Endothelial cell (in vitro differentiated cells): ENCODE measurements at regions not wholly inside any gene's neighbourhood (a gene's known extent, or its start where the extent isn't known, plus 50 kb on each side); places are given as distances from the start of the nearest gene placed in this dataset.
"Not testable (repeated sequence)": the region's sequence is repeated elsewhere in the genome, so short reads cannot be mapped to it uniquely, and the experiment has no call there.

Experiments used
- DNase-seq: peaks from one replicate; pipeline ENCODE4 v3.0.0; 2021; ENCODE audit warnings: low spot score
- H3K27ac Mint-ChIP-seq: one replicate; pipeline ENCODE4 v1.8.0; 2021; ENCODE audit warnings: mixed read lengths, inconsistent platforms; ENCODE audit not compliant: unreplicated experiment
- H3K27me3 Mint-ChIP-seq: one replicate; pipeline ENCODE4 v1.8.0; 2021; ENCODE audit warnings: mild to moderate bottlenecking, moderate library complexity, mixed read lengths, inconsistent platforms; ENCODE audit not compliant: unreplicated experiment
- H3K36me3 Mint-ChIP-seq: one replicate; pipeline ENCODE4 v1.8.0; 2021; ENCODE audit warnings: mild to moderate bottlenecking, low read depth, mixed read lengths, inconsistent platforms; ENCODE audit not compliant: unreplicated experiment
- H3K4me1 Mint-ChIP-seq: one replicate; pipeline ENCODE4 v1.8.0; 2021; ENCODE audit warnings: mild to moderate bottlenecking, mixed read lengths, inconsistent platforms; ENCODE audit not compliant: unreplicated experiment
- H3K4me3 Mint-ChIP-seq: one replicate; pipeline ENCODE4 v1.8.0; 2021; ENCODE audit warnings: mild to moderate bottlenecking, mixed read lengths, inconsistent platforms; ENCODE audit not compliant: unreplicated experiment
- H3K9me3 Mint-ChIP-seq: one replicate; pipeline ENCODE4 v1.8.0; 2021; ENCODE audit warnings: mixed read lengths, inconsistent platforms; ENCODE audit not compliant: unreplicated experiment
- TF ChIP-seq, protein P1 (sequence below): fragments of 200-600 bp; sonication (generic); IDR thresholded peaks from one replicate; pipeline ENCODE4 v1.5.0; 2021; ENCODE audit warnings: antibody characterized with exemption; ENCODE audit not compliant: unreplicated experiment

DNA sequence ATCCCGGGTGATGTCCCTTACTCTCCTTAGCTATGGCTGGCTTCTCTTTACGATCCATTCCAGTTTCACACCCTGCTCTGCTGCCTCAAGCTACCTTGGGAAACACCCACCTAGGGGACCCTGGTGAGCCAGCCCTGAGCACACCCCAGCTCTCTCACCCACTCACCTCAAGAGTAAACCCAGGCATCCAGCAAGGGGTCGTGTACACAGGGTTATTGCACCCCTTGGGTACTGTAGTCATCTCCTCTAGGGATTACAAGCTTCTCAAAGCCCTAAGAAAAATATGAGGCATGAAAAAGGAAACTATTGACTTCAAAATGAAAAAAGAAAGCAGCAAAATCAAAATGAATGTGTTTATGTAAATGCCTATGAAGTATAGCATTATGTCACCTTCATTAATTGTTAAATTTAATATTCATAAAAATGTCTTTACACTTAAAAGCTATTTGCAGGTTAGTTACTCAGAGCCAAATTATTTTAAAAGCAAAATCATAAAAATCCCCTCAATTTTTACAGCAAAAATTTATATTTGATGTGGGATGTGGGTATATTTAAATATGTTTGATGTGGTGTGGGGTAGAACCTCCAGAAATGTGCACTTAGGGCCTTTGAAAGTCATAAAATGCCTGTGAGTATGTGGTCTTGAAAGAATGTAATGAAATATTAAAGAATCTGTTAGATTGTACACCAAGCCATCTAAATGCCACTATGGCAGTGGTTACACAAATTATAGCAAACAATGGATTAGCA, 190.3 kb downstream of the C1orf94 start:
- peaks cover 2% of the 10 kb centered on the region for H3K27me3 Mint-ChIP-seq
- H3K27ac Mint-ChIP-seq = no peak overlapping the region

DNA sequence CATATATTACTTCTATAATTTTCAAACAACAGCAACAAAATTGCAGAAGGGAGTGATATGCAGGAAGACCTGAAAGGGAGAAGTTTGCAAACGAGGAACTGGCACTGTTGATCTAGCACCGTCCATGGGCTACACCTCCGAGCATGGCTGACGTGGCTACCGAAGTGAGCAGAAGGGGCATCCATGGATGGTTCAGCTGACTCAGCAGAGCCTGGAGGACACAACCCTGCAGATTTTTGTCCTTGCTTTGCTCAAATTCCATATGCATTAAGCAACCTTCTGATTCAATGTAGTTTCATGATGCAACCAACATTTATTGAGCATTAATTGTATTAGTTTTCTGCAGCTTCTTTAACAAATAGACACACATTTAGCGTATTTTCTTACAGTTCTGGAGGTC, 191.2 kb downstream of the C1orf94 start:
- DNase-seq = no peak
- H3K9me3 Mint-ChIP-seq = no peaks in the 10 kb centered on the region
- TF ChIP-seq, protein P1, sequence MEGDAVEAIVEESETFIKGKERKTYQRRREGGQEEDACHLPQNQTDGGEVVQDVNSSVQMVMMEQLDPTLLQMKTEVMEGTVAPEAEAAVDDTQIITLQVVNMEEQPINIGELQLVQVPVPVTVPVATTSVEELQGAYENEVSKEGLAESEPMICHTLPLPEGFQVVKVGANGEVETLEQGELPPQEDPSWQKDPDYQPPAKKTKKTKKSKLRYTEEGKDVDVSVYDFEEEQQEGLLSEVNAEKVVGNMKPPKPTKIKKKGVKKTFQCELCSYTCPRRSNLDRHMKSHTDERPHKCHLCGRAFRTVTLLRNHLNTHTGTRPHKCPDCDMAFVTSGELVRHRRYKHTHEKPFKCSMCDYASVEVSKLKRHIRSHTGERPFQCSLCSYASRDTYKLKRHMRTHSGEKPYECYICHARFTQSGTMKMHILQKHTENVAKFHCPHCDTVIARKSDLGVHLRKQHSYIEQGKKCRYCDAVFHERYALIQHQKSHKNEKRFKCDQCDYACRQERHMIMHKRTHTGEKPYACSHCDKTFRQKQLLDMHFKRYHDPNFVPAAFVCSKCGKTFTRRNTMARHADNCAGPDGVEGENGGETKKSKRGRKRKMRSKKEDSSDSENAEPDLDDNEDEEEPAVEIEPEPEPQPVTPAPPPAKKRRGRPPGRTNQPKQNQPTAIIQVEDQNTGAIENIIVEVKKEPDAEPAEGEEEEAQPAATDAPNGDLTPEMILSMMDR = no peak
- no peaks in the 10 kb centered on the region for H3K27me3 Mint-ChIP-seq
- H3K4me1 Mint-ChIP-seq = no peaks in the 10 kb centered on the region
- H3K27ac Mint-ChIP-seq = no peak overlapping the region
- H3K4me3 Mint-ChIP-seq = no peak overlapping the region
- H3K36me3 Mint-ChIP-seq = no peaks in the 10 kb centered on the region

More for the DNA sequence above, 190.3 kb downstream of the C1orf94 start:
- TF ChIP-seq, protein P1 = no peak
- Mint-ChIP-seq H3K9me3 (no peaks in the 10 kb centered on the region), H3K4me3 (no peak overlapping the region), H3K4me1 (no peaks in the 10 kb centered on the region), H3K36me3 (no peaks in the 10 kb centered on the region)
- DNase-seq = no peak

DNA sequence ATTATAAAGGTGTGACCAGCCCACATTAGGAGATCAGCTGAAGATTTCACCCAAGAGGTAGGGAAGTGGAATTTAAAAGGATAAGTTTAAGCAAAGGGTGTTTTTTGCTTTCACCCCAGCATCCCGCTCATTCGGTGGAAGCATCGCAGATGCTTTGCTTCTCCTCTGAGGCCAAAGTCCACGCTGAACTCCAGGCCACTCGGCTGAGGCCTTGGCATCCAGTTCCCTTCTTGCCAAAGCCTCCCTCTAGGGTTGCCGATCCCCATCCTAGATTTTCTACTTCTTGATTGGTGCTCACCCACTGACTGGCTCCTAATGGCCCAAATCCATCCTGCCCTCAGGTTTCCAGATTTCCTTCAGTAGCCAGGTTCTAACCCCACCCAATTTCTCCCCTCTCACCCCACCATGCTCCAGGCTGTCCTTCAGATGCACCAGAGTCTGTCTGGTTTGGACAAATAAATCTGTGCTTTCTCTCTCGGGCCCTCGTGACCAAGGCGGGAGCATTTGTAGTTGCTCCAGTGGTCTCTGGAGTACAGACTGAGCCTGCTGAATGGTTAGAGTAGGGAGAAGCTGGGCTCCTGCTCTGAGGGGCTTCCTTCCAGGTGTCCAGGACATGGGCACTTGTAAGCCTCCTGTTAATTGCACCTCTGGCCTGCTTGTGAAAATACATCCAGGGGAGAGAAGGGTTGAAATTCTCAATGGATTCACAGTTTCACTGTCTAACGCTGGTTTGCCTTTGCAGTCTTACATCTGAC, 193.2 kb downstream of the C1orf94 start:
- H3K27me3 Mint-ChIP-seq = no peaks in the 10 kb centered on the region
- no peak overlapping the region for H3K4me3 Mint-ChIP-seq
- no peaks in the 10 kb centered on the region for H3K9me3 Mint-ChIP-seq
- no peak for DNase-seq
- H3K27ac Mint-ChIP-seq = no peak overlapping the region
- no peaks in the 10 kb centered on the region for H3K4me1 Mint-ChIP-seq
- no peaks in the 10 kb centered on the region for H3K36me3 Mint-ChIP-seq
- TF ChIP-seq, protein P1 = no peak

DNA sequence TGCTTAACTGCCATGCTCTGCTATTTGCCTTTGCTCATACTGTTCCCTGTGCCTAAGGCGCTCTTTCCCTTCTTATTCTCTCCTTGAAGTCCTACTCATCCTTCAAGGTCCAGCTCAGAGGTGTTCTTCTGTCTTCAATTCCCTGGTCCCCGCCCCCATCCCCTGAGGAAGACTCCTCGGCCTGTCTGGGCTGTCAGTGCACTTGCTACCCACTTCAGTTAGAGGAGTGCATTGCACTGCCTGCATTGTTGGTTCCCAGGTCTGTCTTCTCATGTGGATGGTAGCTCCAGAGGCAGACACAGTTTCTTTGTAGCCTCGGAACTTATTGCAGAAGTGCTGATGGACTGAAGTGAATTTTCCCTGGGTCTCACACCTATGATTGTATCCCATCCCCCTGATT, 194.0 kb downstream of the C1orf94 start:
- H3K4me1 Mint-ChIP-seq = no peaks in the 10 kb centered on the region
- H3K27ac Mint-ChIP-seq = no peak overlapping the region
- no peaks in the 10 kb centered on the region for H3K9me3 Mint-ChIP-seq
- H3K36me3 Mint-ChIP-seq = no peaks in the 10 kb centered on the region
- TF ChIP-seq, protein P1 = no peak
- H3K27me3 Mint-ChIP-seq = no peaks in the 10 kb centered on the region
- DNase-seq = no peak
- no peak overlapping the region for H3K4me3 Mint-ChIP-seq

DNA sequence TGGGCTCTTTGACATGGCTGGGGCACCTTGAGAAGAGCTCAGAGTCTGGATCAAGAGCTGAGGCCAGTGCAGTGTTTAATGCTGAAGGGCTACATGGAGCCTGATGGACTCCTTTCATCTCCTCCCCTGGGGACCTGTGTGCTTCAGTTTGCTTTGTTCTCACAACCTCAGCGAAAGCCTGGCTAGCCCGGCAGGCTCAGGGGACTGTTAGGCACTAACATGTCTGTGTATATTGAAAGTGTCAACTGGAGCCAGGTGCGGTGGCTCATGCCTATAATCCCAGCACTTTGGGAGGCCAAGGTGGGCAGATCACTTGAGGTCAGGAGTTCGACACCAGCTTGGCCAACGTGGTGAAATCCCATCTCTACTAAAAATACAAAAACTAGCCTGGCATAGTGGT, 194.5 kb downstream of the C1orf94 start:
- H3K27me3 Mint-ChIP-seq = not testable (repeated sequence)

More for the DNA sequence above, 194.5 kb downstream of the C1orf94 start:
- not testable (repeated sequence) for H3K4me1 Mint-ChIP-seq, DNase-seq, H3K27ac Mint-ChIP-seq, H3K36me3 Mint-ChIP-seq, H3K4me3 Mint-ChIP-seq, H3K9me3 Mint-ChIP-seq
